ENCODE measurements at regions not wholly inside any gene's neighbourhood (a gene's known extent, or its start where the extent isn't known, plus 50 kb on each side); places are given as distances from the start of the nearest gene placed in this dataset.

DNA sequence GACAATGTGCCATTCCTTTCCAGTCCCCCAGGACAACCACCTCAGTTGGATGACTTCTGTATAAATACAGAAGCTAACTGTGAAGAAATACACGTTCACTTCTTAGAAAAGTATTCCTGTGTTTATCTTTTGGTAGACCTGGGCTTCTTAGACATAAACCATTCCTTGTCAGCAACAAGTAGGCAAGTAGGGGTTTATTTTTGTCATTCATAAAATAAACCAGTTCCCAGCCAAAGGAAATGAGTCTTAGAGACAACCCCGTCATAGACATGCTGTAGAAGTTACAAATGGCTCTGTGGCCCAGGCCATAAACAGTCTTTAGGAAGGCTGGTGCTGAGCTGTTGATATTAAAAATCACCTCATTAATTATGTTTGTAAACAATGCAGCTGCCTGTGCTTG is 243.2 kb downstream of the SPTSSA start:
- DNase-seq (ENCODE audit: low read depth) = no peak

DNA sequence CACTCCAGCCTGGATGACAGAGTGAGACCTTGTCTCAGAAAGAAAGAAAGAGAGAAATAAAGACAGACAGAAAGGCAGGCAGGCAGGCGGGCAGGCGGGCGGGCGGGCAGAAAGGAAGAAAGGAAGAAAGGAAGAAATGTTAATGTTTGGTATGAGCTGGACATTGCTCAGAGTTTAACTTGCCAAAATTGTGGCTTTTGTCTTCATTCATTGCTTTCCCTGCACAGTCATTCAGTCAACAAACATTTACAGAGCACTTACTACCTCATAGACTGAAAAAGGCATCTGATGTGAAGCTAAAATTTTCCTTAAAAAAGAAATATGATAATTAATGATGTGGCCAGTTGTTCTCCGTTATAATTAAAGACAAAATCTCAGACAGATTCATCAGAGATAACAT is 247.1 kb downstream of the SPTSSA start:
- DNase-seq (ENCODE audit: low read depth) = no peak

DNA sequence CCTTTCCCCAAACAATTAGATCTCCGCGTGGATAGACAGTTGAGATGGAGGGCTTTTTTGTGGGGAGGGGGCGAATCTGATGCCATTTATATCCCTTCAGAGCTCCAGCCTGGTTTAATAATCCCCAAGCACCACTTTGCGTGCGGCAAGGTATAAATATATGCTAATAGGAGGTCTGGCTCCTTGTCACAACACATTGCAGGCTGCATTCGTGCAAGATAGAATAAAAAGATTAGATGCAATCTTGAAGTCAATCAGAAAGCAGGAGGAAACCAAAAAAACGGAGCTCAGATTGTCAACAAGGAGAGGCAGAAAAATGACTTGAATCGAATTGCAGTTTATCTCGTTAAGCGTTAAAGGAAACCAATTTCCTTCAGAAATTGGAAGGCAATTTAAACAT is 248.7 kb downstream of the SPTSSA start:
- DNase-seq (ENCODE audit: low read depth) = no peak

DNA sequence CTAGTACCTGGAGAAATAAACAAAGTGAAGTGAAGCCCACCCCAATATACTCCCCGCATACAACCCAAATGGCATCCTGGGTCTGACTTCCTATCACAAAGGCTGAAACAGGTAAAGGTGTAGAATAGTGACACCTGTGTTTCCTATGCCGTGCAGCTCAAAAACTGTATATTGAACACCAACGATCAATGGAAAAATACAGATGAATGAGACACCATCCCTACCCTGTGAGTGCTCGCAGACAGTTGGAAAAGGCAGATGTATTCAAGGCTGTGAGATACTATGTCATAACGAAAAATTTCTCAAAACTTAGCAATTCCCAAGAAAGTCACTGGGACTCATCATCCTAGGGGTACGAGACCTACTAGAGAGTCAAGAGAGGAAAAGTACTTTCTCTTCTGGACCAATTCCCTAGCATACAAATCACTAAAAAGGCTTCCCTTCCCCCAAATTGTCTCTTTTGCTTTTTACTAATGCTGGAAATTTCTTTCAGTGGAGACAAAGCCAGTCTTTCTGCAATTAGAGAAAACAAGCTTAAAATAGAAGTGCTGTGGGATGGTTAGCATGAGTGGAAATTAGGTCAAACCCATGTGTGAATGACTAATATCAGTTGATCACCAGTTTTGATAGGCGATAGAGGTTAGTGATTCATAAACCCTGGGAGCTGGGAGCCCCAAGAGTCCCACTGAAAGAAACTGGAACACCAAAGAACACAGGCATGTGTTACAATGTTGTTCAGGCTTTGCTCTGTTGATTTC is 249.7 kb downstream of the SPTSSA start:
- DNase-seq (ENCODE audit: low read depth) = no peak

DNA sequence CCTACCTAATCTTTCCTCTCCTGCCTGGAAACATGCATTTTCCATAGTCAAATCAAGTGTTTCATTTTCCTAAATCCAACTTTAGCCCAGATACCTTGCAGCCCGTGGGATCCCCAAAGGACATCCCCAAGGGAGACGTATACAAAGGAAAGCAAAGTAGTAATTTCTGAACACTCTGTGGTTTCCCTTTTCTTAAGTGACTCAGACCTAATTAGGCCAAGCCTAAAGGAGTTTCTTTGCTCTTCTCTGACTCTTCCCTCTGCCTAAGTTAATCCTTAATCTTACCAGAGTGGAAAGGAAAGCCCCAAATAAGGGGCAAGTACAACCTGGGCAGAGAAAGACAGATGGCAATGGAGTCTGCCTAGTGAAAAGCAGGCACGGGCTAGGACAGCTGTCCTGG is 250.3 kb downstream of the SPTSSA start:
- DNase-seq (ENCODE audit: low read depth) = no peak

DNA sequence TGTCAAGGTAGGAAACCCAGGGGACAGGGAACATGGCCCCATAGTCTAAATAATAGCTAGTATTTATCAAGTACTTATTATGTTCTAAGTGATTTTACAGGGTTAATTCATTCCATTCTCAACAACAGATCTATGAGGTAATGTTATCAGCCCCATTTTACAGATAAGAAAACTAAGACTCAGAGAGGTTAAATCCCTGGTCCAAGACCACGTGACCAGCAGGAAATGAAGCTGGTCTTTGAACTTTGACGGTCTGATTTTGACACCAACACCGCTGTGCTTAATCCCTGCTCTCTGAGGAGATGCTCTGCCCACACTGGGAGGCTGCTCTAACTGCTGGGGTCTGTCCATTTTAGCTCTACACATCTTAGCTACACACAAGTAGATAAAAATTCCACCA is 253.5 kb downstream of the SPTSSA start:
- no peak for DNase-seq (ENCODE audit: low read depth)

DNA sequence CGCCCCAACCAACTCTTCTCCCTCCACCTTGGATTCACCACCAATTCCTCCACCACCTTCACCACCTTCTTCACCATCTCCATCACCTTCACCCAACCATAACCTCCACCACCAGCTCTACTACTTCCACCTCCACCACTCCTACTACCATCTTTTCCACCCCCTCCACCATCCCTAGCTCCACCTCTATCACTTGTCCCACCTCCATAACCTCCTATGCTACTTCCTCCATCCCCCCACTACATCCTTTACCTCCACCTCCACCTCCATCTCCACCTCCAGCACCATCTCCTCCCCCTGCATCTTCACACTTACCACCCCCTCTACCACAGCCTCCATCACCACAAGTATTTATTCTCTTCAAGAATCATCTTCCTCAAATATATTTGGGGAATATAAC is 254.9 kb upstream of the EGLN3 start:
- no peak for DNase-seq (ENCODE audit: low read depth)

DNA sequence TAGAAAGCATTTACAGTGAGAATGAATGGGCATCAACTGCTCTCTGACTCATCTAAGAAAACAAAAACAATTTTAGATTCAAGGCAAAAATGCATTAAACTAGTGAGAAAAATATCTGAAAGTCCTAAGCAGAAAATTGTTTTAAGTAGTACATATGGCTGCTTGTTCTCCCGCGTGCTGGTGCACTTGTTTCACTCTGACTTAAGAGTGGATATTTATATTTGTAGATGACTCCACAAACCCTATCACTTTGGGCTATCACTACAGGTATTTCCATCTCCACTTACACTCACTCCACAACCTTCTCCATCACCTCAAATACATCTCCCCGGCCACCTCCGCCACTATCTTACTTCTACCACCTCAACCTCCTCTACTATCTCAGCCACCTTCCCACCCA is 253.9 kb upstream of the EGLN3 start:
- no peak for DNase-seq (ENCODE audit: low read depth)

DNA sequence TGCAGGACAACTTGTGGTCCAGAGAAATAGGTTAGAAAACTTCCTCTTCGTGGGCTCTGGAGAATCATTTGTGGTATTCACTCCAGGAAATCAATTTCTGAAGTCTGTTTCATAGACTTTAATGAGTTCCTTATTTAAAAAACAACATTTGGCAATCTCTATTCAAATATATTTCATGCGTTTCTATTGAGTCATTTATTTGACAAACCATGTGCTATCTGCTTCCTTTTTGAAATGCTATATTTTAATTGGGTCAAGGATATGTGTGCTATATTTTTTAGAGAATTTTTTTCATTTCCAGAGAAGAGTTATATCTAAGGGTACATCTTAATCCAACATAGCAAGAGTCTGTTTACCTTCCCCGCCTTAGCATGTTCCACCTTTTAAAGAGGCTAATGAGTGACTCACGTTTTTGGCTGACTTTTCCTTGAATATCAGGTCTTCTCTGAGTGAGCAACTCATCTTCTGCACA is 252.4 kb upstream of the EGLN3 start:
- no peak for DNase-seq (ENCODE audit: low read depth)

DNA sequence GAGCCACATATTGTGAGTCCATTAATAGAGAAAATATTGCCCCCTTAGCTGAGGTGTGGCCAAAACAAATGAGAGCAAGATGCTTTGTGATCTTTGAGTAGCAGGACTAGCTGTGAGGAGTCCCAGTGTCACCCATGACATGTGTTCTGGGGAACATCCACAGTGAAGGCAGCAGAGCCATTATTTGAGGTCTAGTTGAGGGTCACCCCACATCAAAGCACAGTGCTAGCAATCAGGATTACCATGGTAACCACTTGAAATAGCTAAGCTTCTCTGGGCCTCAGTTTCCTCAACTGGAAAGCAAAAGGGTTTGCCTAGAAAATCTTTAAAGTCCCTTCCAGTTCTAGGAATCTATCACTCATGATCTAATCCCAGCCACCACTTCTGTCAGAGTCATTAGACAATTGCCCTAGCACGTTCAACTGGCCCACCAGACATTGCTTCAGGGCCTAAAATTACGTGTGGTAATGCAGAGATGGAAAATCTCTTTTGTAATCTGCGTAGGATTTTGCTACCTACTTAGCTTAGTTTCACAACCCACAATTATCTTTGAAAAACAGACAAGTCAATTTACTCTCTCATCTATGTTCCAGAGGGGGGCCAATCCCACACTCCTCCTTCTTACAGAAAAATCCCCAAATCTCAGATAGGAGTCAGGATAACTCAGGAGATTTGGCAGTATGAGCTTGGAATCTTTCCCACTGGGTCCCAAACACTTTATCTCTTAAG is 251.2 kb upstream of the EGLN3 start:
- DNase-seq (ENCODE audit: low read depth) = no peak

DNA sequence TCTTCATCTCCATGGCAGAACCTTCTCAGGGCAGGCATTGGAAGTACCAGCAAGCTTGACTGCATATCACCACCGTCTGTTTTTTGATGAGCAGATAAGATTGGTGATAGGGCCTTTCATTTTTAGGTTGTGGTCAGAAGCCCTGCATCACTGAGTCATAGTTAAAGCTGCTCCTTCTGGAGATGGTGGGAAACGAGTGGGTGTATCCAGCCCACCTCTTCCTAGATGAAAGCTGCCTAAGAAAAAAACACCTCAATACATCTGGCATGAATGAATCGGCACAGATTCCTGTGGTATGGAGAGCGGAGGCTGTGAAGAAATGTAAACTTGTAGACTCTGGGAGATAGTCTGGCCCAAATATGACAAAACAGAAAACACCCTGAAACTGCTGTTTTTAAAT is 248.7 kb upstream of the EGLN3 start:
- no peak for DNase-seq (ENCODE audit: low read depth)

DNA sequence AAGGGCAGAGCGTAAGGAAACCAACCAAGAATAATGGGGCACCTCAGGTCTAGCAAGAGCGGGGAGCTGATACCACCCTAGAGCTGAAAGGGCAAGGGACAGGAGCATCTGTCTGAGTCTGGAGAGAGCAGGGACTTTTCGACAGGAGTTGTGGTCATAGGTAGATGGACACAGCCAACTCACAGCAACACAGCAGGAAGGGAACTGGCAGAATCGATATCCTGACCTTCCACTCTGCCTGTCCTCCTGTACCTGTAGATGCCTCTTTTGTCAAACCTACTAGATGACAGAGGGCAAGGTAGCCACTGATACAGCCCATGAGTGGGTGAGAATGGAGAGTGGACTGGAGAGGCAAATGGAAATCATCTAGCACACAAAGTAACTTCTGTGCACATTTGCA is 247.2 kb upstream of the EGLN3 start:
- DNase-seq (ENCODE audit: low read depth) = no peak

DNA sequence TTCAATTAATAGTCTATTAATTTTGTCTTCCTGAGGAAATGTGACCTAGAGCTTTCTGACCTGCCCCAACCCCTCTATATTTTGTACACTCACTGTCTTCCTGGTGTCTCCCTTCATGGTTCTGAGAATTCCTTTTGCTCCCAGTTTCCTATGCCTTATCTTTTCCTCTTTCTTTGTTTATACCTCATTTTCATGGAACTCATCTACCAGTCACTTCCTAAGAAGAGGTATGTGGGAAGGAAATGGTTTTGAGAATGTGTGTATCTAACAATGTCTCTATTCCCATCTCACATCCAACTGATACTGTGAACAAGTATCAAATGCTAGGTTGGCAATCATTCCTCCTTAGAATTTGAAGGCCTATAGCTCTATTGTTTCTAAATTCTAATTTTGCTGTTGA is 245.1 kb upstream of the EGLN3 start:
- no peak for DNase-seq (ENCODE audit: low read depth)

DNA sequence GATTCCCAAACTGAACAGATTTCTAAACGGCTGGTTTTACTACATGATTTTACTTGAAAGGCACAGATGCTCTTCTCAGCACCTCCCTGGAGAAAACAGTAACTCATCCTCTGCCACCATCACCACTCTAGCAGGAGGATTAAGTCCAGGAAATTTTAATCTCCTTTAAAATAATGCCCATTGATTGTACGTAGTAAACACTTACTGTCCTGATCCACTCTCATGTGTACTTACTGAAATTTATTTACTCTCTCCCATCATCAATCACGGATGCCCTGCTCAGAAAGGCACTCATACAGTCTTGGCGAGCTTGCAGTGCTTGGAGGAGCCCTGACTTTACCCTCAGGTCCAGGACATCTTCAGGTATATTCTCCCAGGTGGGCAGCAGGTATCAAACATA is 239.8 kb upstream of the EGLN3 start:
- DNase-seq (ENCODE audit: low read depth) = no peak

DNA sequence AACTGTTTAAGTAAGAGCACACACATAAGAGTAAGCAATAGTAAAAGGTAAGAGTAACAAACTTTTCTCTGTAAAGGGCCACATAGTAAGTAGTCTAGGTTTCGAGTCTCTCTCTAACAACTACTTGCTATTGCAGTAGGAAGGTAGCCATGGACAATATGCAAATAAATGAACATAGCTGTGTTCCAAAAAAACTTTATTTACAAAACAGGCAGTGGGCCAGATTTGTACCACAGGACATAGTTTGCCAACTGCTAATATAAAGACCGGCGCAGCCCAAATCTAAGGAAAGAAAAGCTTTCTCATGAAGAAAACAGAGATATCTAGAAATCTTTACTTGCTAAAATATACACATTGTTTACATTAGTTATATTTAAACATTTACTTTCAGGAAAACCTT is 239.0 kb upstream of the EGLN3 start:
- DNase-seq (ENCODE audit: low read depth) = no peak

DNA sequence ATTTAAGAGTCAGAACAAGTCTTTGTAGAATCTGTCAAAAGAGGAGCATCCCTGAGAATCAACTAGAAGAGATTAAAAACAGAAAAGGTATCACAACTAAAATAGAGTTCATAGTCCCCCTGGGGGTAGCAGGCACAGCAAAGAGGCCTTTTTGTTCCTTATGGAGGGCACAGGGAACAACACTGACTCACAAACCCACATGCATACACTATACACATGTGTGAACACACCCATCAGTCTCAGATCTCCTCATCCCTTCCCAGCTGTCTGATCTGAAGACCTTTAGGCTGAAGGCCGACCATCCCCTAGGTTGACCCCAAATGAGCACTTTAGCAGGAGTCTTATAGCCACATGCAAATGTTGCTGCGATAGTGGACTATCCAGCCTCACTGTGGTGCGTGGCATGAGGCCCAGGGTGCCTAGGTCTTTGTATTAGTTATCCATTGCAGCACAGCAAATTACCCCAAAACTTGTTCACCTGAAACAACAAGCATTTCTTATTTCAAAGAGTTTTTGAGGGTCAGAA is 236.7 kb upstream of the EGLN3 start:
- DNase-seq (ENCODE audit: low read depth) = no peak

DNA sequence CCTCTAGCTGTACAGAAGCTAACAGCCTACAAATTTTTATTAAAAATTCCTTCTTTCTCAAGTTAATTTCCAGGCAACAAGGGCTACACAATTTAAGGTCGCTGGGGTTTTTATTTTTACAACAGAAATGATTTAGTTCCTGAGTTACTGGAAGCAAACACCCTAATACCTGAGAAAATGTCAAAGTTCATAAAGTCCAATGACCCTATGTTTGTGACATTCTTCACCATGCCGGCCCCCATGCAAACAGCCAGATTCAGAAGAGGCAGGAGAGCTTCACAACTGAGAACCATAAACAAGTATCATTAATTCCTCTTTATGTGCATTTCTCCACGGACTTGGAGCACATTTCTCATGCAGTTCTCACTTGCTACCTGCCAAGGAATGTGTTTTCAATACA is 236.2 kb upstream of the EGLN3 start:
- no peak for DNase-seq (ENCODE audit: low read depth)

DNA sequence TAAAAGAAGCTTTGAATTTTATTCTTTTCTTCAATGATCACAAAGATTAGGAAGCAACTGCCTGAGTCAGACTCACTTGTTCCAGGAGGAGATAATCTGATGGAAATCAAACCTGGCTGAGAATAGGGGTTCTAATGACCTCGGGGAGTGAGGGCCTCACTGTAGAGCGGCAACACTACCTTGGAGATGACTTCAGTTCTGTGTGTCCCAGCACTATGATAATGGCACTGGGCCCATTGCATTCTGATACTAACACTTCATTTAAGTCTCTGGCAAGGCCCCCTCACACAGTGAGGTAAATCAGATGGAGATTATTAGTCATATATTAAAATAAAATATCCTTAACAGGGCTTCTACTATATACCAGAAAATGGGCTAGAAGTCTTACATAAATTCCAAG is 233.3 kb upstream of the EGLN3 start:
- DNase-seq (ENCODE audit: low read depth) = no peak

DNA sequence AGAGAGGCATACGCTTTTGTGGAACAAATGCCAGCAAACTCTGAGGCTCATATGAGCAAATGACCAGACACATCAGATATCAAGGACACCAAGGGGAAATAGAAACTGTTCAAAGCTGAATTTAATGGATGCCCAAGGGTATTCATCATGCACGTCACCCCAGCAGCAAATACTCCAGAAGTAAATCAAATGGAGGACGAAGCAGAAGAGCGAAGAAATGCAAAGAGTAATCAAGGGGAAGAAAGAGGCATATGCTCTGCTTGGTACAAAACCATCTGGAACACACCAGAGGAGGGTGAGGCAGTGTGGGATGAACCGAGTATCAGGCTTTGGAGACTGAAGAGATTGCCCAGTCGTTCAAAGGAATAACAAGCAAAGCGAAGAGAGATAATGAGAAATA is 232.6 kb upstream of the EGLN3 start:
- DNase-seq (ENCODE audit: low read depth) = no peak

DNA sequence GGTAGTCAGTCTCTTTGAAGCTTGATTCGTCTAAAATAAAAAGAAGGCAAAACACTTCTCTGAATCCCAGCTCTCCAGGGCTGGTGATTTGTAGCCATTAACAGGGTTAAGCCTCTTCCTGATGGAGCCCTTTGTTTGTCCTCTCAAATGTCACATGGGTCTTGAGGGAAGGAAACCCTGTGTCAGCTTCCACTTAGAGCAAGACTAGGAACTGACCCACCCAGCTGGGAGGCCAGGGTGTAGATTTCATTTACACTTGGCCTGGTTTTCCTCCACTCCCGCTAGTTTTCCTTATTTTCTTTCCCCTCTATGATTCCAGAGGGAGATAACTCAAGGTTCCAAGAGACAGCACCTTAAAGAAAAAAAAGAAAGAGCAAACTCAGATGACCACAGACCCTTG is 230.5 kb upstream of the EGLN3 start:
- DNase-seq (ENCODE audit: low read depth) = no peak

DNA sequence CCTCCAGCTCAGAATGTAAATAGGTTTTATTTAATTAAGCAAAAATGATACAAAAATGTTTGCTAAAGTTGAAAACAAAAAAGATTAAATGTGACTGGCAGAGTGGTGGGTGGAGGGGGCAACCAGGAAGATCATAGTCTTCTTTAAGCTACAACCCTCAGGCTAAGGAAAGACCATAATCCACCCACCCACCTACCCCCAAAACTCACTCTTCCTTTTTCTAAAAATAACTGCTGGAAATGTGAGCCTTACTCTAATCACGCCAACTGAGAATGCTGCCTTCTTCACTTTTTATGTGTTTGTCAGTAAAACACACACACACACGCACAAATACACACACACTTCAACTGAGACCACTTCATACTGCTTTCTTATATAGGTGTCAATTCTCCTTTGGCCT is 230.0 kb upstream of the EGLN3 start:
- no peak for DNase-seq (ENCODE audit: low read depth)

DNA sequence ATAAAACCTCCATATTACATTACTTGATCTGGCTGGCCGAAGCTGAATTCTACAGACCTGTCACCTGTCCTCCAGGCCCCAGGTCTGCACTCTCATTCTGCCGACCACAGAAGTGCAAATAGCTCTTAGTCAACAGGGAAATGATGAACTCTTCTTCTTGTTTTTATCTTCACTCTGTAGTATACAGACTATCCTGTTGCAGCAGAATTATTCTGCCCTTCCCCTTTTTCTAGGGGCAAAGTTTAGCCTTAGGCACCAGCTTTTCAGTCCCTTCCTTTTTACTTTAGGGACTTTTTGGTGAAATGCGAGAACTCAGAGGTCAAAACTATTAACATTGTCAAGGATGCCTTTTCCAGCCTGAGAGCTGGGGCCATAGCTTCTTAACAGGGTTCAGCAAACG is 229.6 kb upstream of the EGLN3 start:
- DNase-seq (ENCODE audit: low read depth) = no peak

DNA sequence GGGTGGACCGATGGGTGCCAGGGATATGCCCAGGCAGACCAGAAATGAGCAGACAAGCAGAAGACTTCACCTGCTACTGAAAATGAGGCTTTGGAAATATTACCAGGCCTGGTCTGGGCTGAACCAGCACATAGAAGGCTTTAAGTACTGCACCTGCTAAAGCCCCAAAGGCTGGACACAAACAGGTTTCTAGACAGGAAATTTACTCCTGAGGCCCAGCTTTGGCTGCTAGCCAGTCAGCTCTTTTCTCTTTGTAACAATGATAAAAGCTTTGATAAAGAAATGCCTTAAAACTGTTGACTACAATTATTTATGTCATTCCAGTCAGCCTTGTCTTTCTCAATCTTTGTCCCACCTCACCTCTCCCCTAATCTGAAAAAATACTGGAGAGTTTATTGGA is 228.9 kb upstream of the EGLN3 start:
- no peak for DNase-seq (ENCODE audit: low read depth)

All from forelimb muscle (tissue), 1 donor.